ENCODE measurements at regions not wholly inside any gene's neighbourhood (a gene's known extent, or its start where the extent isn't known, plus 50 kb on each side); places are given as distances from the start of the nearest gene placed in this dataset.

- TF ChIP-seq CTCF (IDR thresholded peaks at IDR 0.05) (no peak), POLR2A (IDR thresholded peaks at IDR 0.05) (no peak)
Observed at GRCh38 chr3:106231086-106231485, 362.3 kb upstream of the CBLB start.

Measured in body of pancreas (tissue), 4 donors.